WTC11 (cell line): ENCODE measurements at regions not wholly inside any gene's neighbourhood (a gene's known extent, or its start where the extent isn't known, plus 50 kb on each side); places are given as distances from the start of the nearest gene placed in this dataset.

ENCODE experiments used
- ATAC-seq: fragments of 200-7000 bp; cut with Tn5 transposase; 2 replicates; pipeline ENCODE4 v1.10.0; 2021; ENCODE audit warnings: mild to moderate bottlenecking, moderate library complexity
- CTCF ChIA-PET: fragments of 300-600 bp; sonication (Branson Sonifier 250); formaldehyde crosslinking; loops from one replicate; lab custom pipeline; 2021; ENCODE audit warnings: antibody characterized with exemption; lab: Charles Lee
- POLR2A ChIA-PET: fragments of 350-600 bp; sonication (Branson Sonifier 250); formaldehyde crosslinking; loops from one replicate; lab custom pipeline; 2021; ENCODE audit warnings: antibody characterized with exemption; lab: Charles Lee
- DNase-seq: peaks from one replicate; pipeline ENCODE4 v3.0.0; 2021; ENCODE audit warnings: low spot score
- H3K27ac Mint-ChIP-seq: 2 replicates; pipeline ENCODE4 v1.8.0; 2021; ENCODE audit warnings: mixed read lengths
- H3K27me3 Mint-ChIP-seq: 2 replicates; pipeline ENCODE4 v1.8.0; 2021; ENCODE audit warnings: low read depth, mild to moderate bottlenecking, moderate library complexity, mixed read lengths
- H3K36me3 Mint-ChIP-seq: 2 replicates; pipeline ENCODE4 v1.8.0; 2021; ENCODE audit warnings: mixed read lengths
- H3K4me1 Mint-ChIP-seq: 2 replicates; pipeline ENCODE4 v1.8.0; 2022; ENCODE audit warnings: mixed read lengths
- H3K4me3 Mint-ChIP-seq: 2 replicates; pipeline ENCODE4 v1.8.0; 2021; ENCODE audit warnings: mild to moderate bottlenecking, moderate library complexity, mixed read lengths
- H3K9me3 Mint-ChIP-seq: 2 replicates; pipeline ENCODE4 v1.8.0; 2021; ENCODE audit warnings: mixed read lengths
- AFF4 ChIP-seq: sonication (generic); formaldehyde crosslinking; IDR thresholded peaks from 2 replicates; pipeline ENCODE4 v1.8.1; 2023; ENCODE audit warnings: mild to moderate bottlenecking, missing genetic modification reagents, borderline replicate concordance
- ATF6 ChIP-seq: sonication (generic); formaldehyde crosslinking; IDR thresholded peaks from 2 replicates; pipeline ENCODE4 v1.8.1; 2023; ENCODE audit warnings: mild to moderate bottlenecking, missing genetic modification reagents
- CBFB ChIP-seq: sonication (generic); formaldehyde crosslinking; IDR thresholded peaks from 2 replicates; pipeline ENCODE4 v1.8.1; 2022; ENCODE audit warnings: mild to moderate bottlenecking, low read depth, missing genetic modification reagents
- CREM ChIP-seq: sonication (generic); formaldehyde crosslinking; IDR thresholded peaks from 2 replicates; pipeline ENCODE4 v1.8.1; 2022; ENCODE audit warnings: mild to moderate bottlenecking, missing genetic modification reagents, moderate library complexity
- ESRRA ChIP-seq: sonication (generic); formaldehyde crosslinking; IDR thresholded peaks from 2 replicates; pipeline ENCODE4 v1.8.1; 2022; ENCODE audit warnings: mild to moderate bottlenecking, missing genetic modification reagents, borderline replicate concordance
- JUN ChIP-seq: sonication (generic); formaldehyde crosslinking; IDR thresholded peaks from 2 replicates; pipeline ENCODE4 v1.8.0; 2023; ENCODE audit warnings: mild to moderate bottlenecking, missing genetic modification reagents
- MLX ChIP-seq: sonication (generic); formaldehyde crosslinking; IDR thresholded peaks from 2 replicates; pipeline ENCODE4 v1.8.1; 2023; ENCODE audit warnings: mild to moderate bottlenecking, missing genetic modification reagents, moderate library complexity
- RORB ChIP-seq: fragments of 250-450 bp; sonication (Bioruptor Pico); IDR thresholded peaks from 2 replicates; pipeline ENCODE4 v1.9.0; 2021; ENCODE audit warnings: mild to moderate bottlenecking
- SMAD4 ChIP-seq: sonication (generic); formaldehyde crosslinking; IDR thresholded peaks from 2 replicates; pipeline ENCODE4 v1.8.0; 2022; ENCODE audit warnings: mild to moderate bottlenecking, missing genetic modification reagents
- TP53 ChIP-seq: sonication (generic); formaldehyde crosslinking; IDR thresholded peaks from 2 replicates; pipeline ENCODE4 v1.8.1; 2023; ENCODE audit warnings: mild to moderate bottlenecking, missing genetic modification reagents
- USF1 ChIP-seq: sonication (generic); formaldehyde crosslinking; IDR thresholded peaks from 2 replicates; pipeline ENCODE4 v1.8.0; 2022; ENCODE audit warnings: mild to moderate bottlenecking, missing genetic modification reagents
- ZBTB21 ChIP-seq: sonication (generic); formaldehyde crosslinking; IDR thresholded peaks from 2 replicates; pipeline ENCODE4 v1.8.1; 2023; ENCODE audit warnings: mild to moderate bottlenecking, missing genetic modification reagents, borderline replicate concordance
- ZNF121 ChIP-seq: sonication (generic); formaldehyde crosslinking; IDR thresholded peaks from 2 replicates; pipeline ENCODE4 v1.8.0; 2023; ENCODE audit warnings: missing genetic modification reagents
- ZNF396 ChIP-seq: fragments of 250-450 bp; sonication (Bioruptor Pico); IDR thresholded peaks from 2 replicates; pipeline ENCODE4 v1.8.0; 2021; ENCODE audit warnings: mild to moderate bottlenecking, moderate library complexity, borderline replicate concordance
- TF ChIP-seq, protein P1 (sequence below): sonication (generic); formaldehyde crosslinking; conservative IDR thresholded peaks from 2 replicates; pipeline ENCODE4 v1.8.1; 2022; ENCODE audit warnings: mild to moderate bottlenecking, missing genetic modification reagents
- TF ChIP-seq, protein P2 (sequence below): fragments of 250-450 bp; sonication (Bioruptor Pico); conservative IDR thresholded peaks from 2 replicates; pipeline ENCODE4 v1.9.0; 2021; ENCODE audit warnings: mild to moderate bottlenecking
- TF ChIP-seq, protein P3 (sequence below): sonication (generic); formaldehyde crosslinking; IDR thresholded peaks from 2 replicates; pipeline ENCODE4 v1.8.1; 2022; ENCODE audit warnings: low read depth, mild to moderate bottlenecking, moderate library complexity, missing genetic modification reagents, borderline replicate concordance

DNA sequence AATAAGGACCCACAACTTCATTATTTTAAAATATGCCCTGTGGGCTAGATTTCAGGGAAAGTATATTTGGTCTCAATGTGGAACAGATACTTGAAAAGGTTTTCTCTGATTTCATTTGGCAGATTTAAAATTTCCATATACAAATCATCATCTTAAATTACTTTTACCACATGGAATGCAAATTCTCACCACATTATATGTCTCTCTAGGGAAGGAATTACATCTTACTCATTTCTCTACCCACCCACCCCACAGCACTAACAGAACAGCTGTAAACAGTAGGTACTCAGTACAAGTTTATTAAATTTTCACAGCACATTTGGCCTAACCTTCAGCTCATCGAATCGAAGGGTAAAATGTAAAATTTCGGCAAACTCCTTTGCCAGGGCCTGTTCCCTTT lies 104.0 kb downstream of the CYRIA start:
- H3K9me3 Mint-ChIP-seq: no peaks in the 10 kb centered on the region
- ChIA-PET POLR2A (no interaction called here), CTCF (no interaction called here)
- 0 out of 2 replicates have a peak, but pooled peaks cover 2% of the 10 kb centered on the region for H3K4me1 Mint-ChIP-seq
- no peaks in the 10 kb centered on the region for H3K27me3 Mint-ChIP-seq
- ATAC-seq (no peak), DNase-seq (no peak)
- no peak overlapping the region for H3K27ac Mint-ChIP-seq
- H3K36me3 Mint-ChIP-seq: no peaks in the 10 kb centered on the region; the same call in 1 of the 2 replicates
- TF ChIP-seq ATF6 (no peak), CREM (CRISPR knock-in tag) (no peak), ZBTB21 (CRISPR knock-in tag) (no peak), ESRRA (CRISPR knock-in tag) (no peak)
- TF ChIP-seq, protein P1, sequence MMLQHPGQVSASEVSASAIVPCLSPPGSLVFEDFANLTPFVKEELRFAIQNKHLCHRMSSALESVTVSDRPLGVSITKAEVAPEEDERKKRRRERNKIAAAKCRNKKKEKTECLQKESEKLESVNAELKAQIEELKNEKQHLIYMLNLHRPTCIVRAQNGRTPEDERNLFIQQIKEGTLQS: no peak
- H3K4me3 Mint-ChIP-seq: no peak overlapping the region

DNA sequence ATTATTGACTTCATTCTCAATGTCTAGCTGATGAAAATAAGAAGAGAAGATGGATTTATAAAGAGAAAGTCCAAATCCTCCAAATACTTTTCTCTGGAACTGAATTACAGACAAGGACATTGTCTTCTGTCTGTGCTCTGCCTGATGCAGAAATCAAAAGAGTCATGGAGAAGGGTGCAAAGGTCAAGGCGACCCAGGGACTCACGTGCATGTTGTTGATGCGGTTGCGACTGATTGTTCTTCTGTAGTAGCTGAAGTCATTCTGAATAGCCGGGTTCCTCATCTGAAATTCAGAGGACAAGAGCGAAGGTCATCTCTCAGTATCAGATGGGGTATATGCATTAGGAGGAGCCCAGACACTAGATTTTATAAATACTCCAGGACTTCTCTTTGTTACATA lies 104.4 kb downstream of the CYRIA start:
- POLR2A ChIA-PET: no interaction called here
- CTCF ChIA-PET: no interaction called here
- H3K4me1 Mint-ChIP-seq: 0 out of 2 replicates have a peak, but pooled peaks cover 2% of the 10 kb centered on the region
- no peaks in the 10 kb centered on the region for H3K27me3 Mint-ChIP-seq
- TF ChIP-seq TP53 (CRISPR knock-in tag): no peak
- TF ChIP-seq, protein P2, sequence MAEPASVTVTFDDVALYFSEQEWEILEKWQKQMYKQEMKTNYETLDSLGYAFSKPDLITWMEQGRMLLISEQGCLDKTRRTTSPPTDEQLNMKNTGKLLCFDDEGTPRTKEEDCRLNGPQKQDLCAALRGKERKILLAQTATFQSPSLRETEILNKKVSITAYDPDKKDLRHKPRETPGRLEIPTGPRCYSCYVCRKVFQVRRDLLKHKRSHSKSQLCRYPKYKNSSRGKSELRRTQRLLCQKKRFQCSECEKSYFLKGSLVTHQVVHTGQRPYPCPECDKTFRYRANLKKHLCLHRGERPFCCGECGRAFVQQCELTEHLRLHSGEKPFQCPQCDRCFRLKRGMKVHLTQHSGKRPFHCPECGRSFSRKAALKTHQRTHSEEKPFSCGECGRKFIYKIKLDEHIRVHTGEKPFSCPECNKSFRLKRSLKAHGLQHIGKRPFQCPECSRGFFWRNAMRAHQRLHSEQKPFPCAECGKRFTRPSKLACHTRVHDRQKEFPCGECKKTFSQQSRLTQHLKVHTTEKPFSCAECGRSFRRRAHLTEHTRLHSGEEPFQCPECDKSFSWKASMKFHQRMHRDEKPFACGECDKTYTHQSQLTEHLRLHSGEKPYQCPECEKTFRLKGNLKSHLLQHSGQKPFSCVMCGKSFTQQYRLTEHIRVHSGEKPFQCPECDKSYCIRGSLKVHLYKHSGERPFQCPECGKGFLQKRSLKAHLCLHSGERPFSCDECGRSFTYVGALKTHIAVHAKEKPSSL (CRISPR knock-in tag): no peak
- TF ChIP-seq, protein P3, sequence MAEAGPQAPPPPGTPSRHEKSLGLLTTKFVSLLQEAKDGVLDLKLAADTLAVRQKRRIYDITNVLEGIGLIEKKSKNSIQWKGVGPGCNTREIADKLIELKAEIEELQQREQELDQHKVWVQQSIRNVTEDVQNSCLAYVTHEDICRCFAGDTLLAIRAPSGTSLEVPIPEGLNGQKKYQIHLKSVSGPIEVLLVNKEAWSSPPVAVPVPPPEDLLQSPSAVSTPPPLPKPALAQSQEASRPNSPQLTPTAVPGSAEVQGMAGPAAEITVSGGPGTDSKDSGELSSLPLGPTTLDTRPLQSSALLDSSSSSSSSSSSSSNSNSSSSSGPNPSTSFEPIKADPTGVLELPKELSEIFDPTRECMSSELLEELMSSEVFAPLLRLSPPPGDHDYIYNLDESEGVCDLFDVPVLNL (CRISPR knock-in tag): no peak
- no peak for TF ChIP-seq CBFB (CRISPR knock-in tag)
- TF ChIP-seq, protein P1: no peak
- no peak for TF ChIP-seq SMAD4
- TF ChIP-seq ZNF396 (CRISPR knock-in tag): no peak
- TF ChIP-seq ZNF121: no peak
- no peak for TF ChIP-seq RORB
- no peak for TF ChIP-seq JUN (CRISPR knock-in tag)
- TF ChIP-seq MLX: no peak
- TF ChIP-seq AFF4 (CRISPR knock-in tag): no peak
- TF ChIP-seq USF1 (CRISPR knock-in tag): no peak
- DNase-seq: no peak
- no peaks in the 10 kb centered on the region; the same call in 1 of the 2 replicates for H3K36me3 Mint-ChIP-seq
- ATAC-seq: no peak
- H3K9me3 Mint-ChIP-seq: no peaks in the 10 kb centered on the region
- H3K4me3 Mint-ChIP-seq: no peak overlapping the region
- no peak overlapping the region for H3K27ac Mint-ChIP-seq
